LNCaP clone FGC (cell line): ENCODE measurements at regions not wholly inside any gene's neighbourhood (a gene's known extent, or its start where the extent isn't known, plus 50 kb on each side); places are given as distances from the start of the nearest gene placed in this dataset.

Experiments
- DNase-seq: peaks from one replicate; pipeline ENCODE4 v3.0.0-alpha.2; 2011; ENCODE audit warnings: low read depth
- H3K4me3 ChIP-seq: 2 replicates; pipeline ENCODE4 v1.5.1; 2011; ENCODE audit warnings: mild to moderate bottlenecking, low read depth, low read length, control low read depth
- CTCF ChIP-seq: IDR thresholded peaks from 2 replicates; pipeline ENCODE4 v1.5.1; 2012; ENCODE audit warnings: mild to moderate bottlenecking; ENCODE audit not compliant: control insufficient read depth, insufficient read depth; ENCODE audit errors: extremely low read depth

DNA sequence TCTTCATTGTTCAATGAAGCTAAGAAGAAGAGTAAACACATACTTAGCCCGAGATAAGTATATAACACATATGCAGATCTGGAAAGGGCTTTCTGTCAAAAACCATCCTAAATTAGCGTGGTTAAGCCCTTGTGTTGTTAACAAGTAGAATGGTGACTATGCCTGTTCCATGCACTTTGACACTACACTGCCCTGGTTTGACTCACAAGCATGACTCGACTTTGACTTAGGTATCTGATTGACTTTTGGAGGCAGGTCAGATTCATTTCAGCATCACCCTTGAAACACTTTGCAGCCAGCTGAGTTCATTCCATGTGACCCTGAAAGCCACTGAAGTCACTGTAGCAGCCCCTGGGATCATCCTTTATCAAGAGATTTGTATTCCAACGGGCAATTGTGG, 239.8 kb downstream of the TBX18 start:
- H3K4me3 ChIP-seq: no peak overlapping the region
- no peak for DNase-seq
- no peak for TF ChIP-seq CTCF

DNA sequence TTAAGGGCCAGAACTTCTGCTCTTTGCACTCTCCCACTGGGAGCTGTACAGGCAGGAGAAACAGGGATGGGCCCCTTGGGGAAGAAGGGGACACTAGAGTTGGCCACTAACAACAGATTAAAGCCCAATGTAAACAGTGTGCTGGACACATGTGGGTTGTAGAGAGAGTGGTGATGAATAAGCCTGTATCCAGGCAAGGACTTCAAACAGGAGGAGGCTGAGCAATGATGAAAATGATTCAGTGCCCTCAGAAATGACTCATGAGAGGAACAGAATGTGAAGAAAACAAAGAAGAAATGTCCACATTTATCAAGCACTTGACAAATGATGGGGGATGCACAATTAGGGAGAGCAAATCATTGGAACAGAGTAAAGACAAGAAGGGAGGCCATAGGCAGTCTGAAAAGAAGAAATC, 242.3 kb downstream of the TBX18 start:
- no peak overlapping the region for H3K4me3 ChIP-seq
- TF ChIP-seq CTCF: no peak
- no peak for DNase-seq

- no peak overlapping the region for H3K4me3 ChIP-seq
- TF ChIP-seq CTCF: no peak
- no peak for DNase-seq
These were observed 242.9 kb downstream of the TBX18 start for GRCh38 chr6:84521511-84521910.

DNA sequence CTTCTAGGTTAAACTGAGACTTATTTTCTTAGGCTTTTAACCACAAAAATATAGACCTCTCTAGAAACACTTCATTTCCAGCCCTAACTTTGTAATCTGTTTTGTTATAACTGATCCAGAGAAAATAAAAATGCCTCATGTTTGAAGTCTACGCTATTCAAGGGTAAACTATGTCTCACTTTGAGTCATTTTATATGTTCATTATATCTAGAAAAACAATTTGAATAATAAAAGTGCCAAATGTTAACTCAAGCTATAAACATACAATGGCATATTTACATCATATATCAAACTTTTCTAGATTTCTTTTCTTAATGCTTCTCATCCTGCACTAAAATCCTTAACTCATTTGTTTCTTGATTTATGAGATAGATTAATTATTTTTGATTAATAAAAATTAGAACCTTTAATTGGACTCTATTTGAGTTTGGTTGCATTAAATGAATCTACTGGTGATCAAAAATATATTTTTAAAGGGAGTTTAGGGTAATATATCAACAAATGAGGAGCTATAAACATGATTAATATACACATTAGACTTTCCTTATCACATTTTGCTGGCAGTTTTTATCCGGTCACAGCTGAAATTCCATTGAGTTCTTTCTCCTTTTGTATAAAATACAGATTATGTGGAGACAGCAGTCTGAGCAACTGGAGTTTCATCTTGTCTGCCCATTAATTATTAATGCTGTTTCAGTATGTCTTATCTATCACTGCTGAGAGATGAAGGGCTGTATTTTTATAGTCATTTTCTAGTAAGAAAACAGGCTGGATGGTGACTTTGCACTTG, 246.5 kb downstream of the TBX18 start:
- no peak for DNase-seq
- no peak for TF ChIP-seq CTCF
- H3K4me3 ChIP-seq: no peak overlapping the region

DNA sequence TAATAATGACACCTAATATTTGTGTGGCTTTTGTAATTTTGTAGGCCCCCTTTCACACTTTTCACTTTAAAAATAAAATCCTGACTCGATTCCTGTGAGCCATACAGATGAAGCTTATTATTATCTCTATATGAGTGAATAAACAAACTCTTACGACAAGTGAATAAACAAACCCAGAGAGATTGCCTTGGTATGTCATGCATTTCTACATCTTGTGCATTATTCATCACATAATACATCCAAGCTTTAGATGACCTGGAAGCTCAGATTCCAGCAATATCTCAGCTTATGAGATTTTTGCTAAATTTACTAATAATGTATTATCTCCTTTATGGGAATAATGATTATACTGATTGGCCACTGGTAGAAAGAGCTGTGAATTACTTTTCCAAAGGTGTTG, 248.2 kb downstream of the TBX18 start:
- no peak for DNase-seq
- H3K4me3 ChIP-seq: no peak overlapping the region
- no peak for TF ChIP-seq CTCF

DNA sequence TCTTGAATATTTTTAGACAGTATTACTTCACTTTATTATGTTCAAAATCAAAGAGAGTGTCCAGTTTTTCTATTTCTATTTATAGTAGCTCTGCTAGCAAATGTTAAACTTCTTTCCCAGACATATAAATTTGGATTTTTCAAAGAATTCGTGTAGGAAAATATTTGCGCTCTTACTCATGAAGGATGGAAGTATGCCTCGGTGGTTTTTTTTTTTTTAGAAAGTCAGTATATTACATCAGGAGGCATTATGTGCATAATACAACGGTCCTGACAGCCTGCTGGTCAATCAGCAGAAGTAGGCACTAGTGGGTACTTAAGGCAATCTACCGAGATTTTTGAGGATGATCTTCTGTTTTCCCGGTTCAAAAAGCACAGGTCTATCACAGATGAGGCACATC, 249.3 kb downstream of the TBX18 start:
- DNase-seq: no peak
- no peak for TF ChIP-seq CTCF
- no peak overlapping the region for H3K4me3 ChIP-seq

GRCh38 chr6:84514089-84514971, 250.1 kb downstream of the TBX18 start:
- TF ChIP-seq CTCF: no peak
- no peak overlapping the region for H3K4me3 ChIP-seq
- no peak for DNase-seq
